GM10248 (cell line): ENCODE measurements at regions not wholly inside any gene's neighbourhood (a gene's known extent, or its start where the extent isn't known, plus 50 kb on each side); places are given as distances from the start of the nearest gene placed in this dataset.

ENCODE experiments used
- CTCF ChIA-PET: fragments of 300-600 bp; sonication (Branson Sonifier 250); formaldehyde crosslinking; extraction: SDS; loops from one replicate; lab custom pipeline; 2021; ENCODE audit warnings: antibody characterized with exemption; lab: Yijun Ruan, JAX
- POLR2A ChIA-PET: fragments of 350-650 bp; sonication (Branson Sonifier 250); formaldehyde crosslinking; extraction: SDS; loops from one replicate; lab custom pipeline; 2020; ENCODE audit warnings: antibody characterized with exemption; lab: Yijun Ruan, JAX
- DNase-seq: peaks from one replicate; pipeline ENCODE4 v3.0.0; 2012; ENCODE audit errors: extremely low spot score
- TF ChIP-seq, protein P1 (sequence below): IDR thresholded peaks from 2 replicates; pipeline ENCODE4 v1.5.1; 2012; ENCODE audit warnings: mild to moderate bottlenecking, low read depth; ENCODE audit errors: extremely low read depth, missing control alignments, control extremely low read depth

DNA sequence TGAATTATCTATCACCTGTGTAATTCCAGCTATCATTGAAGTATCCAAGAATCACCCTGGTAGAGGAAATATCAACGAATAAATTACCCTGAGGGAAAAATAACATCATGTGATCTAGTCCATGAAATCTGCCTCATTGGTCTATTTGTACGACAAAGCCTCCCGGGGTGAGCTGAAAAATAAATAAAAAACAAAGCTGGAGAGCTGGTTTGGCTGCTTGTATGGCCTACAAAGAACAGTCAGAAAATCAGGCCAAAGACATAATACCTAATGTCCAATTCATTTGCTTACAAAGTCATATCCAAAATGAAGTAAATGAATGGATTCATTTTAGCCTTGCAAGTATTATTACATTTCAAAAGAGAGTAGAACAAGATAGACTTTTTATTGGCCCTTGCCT is 449.9 kb downstream of the KLF12 start:
- TF ChIP-seq, protein P1, sequence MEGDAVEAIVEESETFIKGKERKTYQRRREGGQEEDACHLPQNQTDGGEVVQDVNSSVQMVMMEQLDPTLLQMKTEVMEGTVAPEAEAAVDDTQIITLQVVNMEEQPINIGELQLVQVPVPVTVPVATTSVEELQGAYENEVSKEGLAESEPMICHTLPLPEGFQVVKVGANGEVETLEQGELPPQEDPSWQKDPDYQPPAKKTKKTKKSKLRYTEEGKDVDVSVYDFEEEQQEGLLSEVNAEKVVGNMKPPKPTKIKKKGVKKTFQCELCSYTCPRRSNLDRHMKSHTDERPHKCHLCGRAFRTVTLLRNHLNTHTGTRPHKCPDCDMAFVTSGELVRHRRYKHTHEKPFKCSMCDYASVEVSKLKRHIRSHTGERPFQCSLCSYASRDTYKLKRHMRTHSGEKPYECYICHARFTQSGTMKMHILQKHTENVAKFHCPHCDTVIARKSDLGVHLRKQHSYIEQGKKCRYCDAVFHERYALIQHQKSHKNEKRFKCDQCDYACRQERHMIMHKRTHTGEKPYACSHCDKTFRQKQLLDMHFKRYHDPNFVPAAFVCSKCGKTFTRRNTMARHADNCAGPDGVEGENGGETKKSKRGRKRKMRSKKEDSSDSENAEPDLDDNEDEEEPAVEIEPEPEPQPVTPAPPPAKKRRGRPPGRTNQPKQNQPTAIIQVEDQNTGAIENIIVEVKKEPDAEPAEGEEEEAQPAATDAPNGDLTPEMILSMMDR, result no peak
- ChIA-PET POLR2A (no interaction called here), CTCF (interaction anchor here (1.2 to 2.2 kb wide), 3 partner anchors 9 to 16 kb away, joined by 4 to 6 read pairs (median 4); no protein-coding TSS in a partner anchor)
- no peak for DNase-seq

DNA sequence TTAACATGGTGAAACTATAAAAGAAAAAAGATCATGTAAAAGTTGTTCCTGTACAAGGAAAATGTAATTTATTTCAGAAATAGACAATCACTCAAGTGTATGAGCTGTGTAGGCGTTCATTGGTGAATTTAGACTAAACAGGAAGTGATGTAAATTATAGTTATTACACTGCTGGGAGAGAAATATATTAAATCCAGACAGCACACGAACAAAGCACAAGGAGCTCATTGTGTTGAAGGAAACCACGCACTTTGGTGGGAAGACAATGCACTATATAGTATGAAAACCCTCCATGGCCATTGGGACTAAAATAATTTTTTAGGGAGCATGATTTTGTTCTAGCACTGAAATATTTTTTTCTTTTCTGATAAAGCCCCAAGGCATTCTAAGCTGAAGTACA is 450.5 kb downstream of the KLF12 start:
- POLR2A ChIA-PET, result no interaction called here
- CTCF ChIA-PET, result interaction anchor here (1.2 to 2.2 kb wide), 3 partner anchors 10 to 17 kb away, joined by 4 to 6 read pairs (median 4); no protein-coding TSS in a partner anchor
- no peak for DNase-seq

DNA sequence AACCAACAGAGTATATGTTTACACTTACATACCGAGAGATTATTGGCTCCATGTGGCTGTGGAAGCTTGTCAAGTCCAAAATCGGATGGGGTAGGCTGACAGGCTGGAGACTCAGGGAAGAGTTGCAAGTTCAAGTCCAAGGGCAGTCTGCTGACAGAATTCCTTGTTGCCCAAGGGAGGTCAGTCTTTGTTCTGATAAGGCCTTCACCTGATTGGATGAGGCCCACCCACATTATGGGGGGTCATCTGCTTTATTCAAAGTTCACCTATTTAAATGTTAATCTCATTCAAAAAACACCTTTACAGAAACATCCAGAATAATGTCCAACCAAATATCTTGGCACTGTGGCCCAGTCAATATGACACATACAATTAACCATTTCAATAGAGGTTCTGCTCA is 452.4 kb downstream of the KLF12 start:
- ChIA-PET POLR2A (no interaction called here), CTCF (interaction anchor here (0.9 kb wide), 1 partner anchor 9 kb away, joined by 3 read pairs; no protein-coding TSS in a partner anchor)
- DNase-seq, result no peak
- TF ChIP-seq, protein P1, result no peak

More for the DNA sequence above, 450.5 kb downstream of the KLF12 start:
- TF ChIP-seq, protein P1, result no peak

DNA sequence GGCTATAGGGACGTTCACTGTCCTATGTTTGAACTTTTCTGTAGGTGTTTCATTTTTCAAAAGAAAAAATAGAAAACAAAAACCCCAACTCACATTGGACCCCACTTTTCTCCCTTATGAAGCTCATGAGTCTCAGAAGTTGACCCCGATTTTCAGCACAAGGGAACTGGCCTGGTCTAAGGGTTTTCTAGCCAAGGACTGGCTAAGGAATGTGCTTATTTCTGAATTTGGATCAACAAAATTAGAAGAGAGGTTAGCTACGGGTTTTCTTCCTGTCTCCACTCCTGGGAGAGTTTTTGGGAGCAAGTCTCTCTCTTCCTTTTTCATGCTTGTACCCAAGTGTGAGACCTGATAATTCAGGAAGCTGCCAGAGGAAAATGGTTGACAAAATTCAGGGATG is 453.2 kb downstream of the KLF12 start:
- CTCF ChIA-PET, result interaction anchor here (0.9 kb wide), 1 partner anchor 9 kb away, joined by 3 read pairs; no protein-coding TSS in a partner anchor
- POLR2A ChIA-PET, result no interaction called here
- DNase-seq, result no peak
- TF ChIP-seq, protein P1, result no peak

DNA sequence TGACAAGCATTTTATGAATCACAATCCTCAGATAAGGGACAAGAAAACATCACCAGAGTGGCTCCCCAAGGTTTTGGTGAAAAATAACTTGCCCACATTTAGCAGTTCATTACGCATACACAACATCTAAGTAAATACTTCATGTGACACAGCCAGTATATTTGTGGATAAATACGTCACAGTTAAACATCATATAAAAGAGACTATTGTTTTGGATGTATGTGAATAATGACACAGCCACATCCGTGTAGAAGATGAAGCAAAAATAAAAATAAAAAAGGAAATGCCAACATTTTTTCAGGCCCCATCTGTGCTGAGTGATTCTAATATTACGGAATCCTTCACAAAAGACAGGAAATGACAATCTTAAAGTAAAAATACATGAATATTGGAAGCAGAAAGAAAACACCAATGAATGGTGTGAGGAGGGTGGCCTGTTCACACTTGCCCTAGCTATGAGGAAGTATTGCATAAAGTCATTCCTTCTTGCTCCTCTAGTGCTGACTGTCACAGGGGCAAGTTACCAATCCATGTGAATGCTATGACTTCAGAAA is 457.1 kb downstream of the KLF12 start:
- ChIA-PET POLR2A (no interaction called here), CTCF (no interaction called here)
- DNase-seq, result no peak
- TF ChIP-seq, protein P1, result no peak

DNA sequence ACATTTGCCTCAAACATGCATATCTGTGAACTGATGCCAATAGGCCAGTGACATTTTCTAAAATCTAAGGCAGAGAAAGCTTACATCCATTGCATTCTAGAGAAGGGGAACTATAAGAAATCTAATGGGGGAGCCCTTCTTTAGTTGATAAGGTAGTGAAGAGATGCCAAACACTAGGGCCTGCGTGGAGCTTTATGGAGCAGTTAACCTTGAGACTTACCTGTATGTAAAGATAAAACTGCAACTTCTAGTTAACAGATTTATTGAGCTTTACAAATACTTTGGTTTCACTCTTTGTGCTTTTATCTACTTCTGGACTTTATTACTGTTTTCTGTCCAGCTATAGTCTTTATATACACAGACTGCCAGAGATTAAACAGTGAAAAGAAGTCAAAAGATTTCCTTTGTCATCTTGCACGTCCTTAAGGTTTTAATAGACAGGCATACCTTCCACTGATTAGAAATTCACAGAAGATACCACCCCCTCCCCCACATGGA is 457.6 kb downstream of the KLF12 start:
- CTCF ChIA-PET, result no interaction called here

More for the DNA sequence above, 457.6 kb downstream of the KLF12 start:
- DNase-seq, result no peak
- TF ChIP-seq, protein P1, result no peak
- POLR2A ChIA-PET, result no interaction called here
